ENCODE measurements at regions not wholly inside any gene's neighbourhood (a gene's known extent, or its start where the extent isn't known, plus 50 kb on each side); places are given as distances from the start of the nearest gene placed in this dataset.

DNA sequence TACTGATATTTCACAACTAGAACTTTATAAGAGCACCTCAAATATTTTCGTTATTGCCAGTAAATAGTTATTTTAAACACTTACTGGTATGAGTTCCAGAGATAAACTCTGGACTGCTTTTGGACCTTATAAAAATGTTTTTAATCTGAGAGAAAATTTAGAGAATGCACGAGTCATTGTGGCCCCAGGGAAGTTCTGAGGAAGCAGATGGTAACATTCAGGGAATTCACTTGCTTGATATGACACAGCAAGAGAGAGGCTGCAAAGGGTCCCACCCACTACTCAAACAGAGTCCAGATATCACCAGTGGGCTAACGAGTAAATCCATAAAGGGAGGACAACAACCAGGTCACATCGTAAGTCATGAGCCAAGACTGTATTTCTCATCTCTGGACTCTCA, 526.8 kb downstream of the TDRD15 start:
- no peak for DNase-seq

DNA sequence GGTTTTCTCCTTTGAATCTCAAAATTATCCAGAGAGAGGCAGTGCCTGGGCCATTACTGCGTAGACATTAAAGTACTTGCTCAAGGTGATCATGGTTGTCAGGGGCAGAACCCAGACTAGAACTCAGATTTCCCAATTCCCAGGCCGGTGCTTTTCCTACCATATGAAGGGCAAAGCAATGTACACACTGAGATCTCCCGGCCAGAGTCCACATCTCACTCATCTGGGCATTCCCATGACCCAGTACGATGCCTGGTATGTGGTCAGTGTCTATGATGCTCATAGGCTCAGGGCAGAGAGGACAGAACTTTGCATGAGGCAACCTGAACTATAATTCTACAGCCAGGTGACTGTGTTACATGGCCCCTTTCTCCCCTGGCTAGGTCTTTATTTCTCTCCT, 531.4 kb downstream of the TDRD15 start:
- no peak for DNase-seq

DNA sequence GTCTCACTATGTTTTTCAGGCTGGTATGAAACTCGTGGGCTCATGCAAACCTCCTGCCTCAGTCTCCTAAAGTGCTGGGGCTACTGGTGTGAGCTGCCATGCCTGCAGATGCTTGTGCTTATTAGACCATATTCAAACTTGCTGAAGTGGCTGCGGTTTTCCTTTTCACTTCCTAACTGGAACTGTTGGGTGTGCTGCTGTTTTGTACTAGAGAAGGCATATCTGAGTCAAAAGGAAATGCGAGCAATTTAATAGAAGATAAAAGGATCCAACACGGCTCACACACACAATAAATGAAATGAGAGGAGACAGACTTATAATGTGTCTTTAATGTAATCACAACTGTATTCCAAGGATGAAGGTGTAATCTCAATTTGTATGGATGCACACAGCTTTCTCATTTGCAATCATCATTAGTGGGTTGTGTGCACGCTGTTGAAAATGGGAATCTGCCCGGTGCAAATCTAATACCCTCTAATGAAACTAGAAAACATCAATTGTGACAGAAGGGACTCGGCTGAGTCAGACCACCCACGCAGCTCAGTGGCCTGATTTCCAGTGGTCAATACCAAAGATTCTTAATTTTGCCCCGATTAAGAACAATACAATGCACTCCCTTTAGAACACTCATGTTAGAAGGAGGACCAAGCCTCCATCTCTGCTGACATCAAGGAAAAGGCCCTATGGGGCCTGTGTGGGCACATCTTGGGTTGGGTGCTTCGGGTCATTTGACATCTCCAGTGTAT, 532.7 kb downstream of the TDRD15 start:
- no peak for DNase-seq

DNA sequence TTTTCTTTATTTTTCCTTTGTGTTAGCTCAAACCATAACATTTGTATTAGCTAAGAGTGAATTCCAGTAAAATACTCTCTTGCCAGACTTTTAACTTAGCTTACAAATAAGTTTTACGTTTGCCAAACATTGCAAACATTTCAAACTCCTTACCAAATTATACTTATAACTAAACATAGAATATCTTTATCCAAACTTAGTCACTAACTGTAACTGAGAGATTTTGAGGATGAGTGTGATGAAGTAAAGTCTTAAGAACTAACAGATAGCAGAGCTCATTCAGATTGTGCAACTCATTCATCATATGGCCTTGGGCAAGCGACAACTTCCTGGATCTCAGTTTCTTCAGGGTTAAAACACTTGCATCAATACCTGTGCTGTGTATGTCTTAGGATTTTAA, 533.7 kb downstream of the TDRD15 start:
- DNase-seq, result no peak

GRCh38 chr2:21658269-21658668, 534.5 kb downstream of the TDRD15 start:
- DNase-seq, result no peak

GRCh38 chr2:21658907-21659477, 535.2 kb downstream of the TDRD15 start:
- no peak for DNase-seq

DNA sequence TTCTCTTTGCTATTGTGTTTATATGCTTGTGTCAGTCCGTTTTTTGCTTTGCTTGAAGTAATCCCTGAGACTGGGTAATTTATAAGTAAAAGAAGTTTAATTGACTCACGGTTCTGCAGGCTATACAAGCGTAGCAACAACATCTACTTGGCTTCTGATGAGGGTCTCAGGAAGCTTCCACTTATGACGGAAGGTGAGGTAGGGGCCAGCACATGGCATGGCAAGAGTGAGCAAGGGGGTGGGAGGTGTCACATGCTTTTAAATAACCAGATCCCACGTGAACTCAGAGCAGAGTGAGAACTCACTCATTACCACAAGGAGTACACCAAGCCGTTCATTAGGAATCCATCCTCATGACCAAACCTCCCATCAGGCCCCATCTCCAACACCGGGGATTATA, 540.3 kb downstream of the TDRD15 start:
- DNase-seq, result no peak

DNA sequence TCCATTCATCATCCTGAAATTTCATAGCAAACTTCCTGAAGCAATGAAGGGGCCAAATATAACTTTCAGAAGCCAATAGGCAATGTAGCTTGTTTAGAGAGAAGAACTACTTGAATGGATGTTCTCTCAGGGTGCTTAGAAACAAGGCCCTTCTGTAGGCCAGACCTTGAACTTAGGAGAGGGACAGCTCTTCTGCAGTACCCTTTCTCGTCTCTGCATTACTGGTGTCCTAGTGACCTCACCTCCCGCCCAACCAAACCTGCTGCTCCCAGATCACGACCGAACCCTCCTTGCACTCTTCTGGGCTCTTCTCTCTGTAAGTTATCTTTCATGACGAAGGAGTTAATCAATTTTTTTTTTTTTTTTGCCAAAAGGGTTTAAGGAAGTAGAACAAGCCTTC, 543.9 kb downstream of the TDRD15 start:
- no peak for DNase-seq

DNA sequence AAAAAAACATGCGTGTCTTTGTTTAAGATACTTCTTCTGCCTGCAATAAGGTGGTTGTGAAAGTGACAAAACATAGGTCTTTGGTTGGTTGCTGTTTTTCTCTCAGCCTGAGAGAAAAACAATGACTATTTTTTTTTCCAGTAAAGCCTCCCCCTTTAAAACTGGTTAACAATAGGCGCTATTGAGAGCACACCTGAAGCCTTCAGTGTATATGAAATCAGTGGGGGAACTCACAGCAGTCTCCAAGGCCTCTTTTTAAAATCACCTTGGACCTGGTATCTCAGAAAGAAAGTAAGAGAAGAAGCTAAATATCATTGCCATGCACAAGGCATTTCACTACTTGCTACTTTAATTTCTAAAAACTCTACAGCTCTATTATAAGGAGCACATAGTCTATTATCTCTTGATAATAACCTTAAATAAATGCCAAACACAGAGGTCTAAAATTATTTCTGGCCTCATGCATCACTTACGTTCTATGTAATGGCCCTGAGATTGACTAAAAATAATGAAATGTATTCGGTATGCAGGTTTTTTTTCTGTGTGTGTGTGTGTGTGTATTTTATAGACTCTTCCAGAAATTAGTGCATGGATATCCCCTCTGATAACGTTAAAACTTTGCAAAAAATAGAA, 544.4 kb downstream of the TDRD15 start:
- DNase-seq, result no peak

DNA sequence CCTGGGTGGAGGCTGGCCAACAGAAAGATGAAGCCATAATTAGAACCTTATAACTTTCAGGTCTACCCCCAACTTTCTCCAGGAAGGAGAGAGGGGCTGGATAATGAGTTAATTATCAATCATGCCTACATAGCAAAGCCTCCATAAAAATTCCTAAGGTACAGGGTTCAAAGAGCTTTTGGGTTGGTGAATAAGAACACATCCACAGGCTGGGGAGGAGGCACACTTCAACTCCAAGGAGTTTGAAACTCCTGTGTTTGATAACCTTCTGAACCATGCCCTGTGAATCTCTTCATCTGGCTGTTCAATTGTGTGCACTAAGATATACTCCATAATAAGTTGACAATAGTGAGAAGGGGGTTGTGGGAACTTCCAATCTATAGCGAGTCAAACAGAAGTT, 552.3 kb downstream of the TDRD15 start:
- no peak for DNase-seq

GRCh38 chr2:21676676-21677075, 552.9 kb downstream of the TDRD15 start:
- DNase-seq, result no peak

DNA sequence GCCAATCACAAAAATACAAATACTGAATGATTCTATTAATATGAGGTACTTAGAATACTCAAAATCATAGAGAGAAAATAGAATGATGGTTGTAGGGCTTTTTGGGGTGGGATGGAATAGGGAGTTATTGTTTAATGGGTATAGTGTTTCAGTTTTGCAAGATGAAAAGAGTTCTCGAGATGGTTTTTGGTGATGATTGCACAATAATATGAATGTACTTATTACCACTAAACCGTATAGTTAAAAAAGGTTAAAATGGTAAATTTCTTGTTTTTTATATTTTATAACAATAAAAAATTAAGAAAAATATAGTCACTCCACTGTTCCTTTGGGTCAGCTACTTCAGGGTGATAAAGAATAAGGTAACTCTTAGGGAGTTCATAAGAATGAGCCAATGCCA, 560.1 kb downstream of the TDRD15 start:
- no peak for DNase-seq

DNA sequence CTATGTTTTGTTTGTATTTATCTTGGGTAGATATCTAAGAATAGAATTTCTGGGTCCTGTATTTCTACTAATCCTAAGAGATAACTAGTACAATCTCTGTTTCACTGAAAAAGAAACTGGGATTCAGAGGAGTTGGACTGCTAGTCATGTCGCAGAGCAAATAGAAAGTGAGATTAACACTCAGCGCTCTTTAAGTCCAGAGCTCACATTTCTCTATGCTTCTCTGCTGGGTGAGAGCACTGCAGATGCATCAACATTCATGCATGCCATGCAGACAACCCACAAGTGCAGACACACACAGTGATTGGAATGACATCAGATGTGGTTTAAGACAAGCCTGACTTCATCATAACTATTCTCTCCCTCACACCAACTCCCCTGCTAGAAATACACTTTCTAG, 563.8 kb downstream of the TDRD15 start:
- no peak for DNase-seq

GRCh38 chr2:21690005-21690404, 566.2 kb downstream of the TDRD15 start:
- DNase-seq, result no peak

DNA sequence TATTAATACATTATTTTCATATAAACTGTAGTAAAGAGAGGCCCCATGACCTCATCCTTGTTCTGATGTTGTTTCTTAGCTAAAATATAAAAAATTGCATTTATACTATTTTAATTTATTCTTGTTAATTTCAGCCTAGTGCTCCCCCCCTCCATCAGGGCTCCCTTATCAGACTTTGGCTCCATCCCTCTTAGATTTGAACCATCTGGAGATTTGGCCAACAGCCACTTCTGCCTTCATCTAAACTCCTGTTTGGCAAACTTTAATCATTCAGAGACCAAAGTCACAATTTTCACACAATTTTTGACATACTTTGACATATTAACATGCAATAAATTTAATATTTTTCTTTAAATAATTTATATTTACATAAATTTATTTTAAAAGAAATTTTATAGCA, 569.3 kb downstream of the TDRD15 start:
- DNase-seq, result no peak

- DNase-seq, result no peak
Measured at GRCh38 chr2:21694079-21694878, 570.5 kb downstream of the TDRD15 start.

DNA sequence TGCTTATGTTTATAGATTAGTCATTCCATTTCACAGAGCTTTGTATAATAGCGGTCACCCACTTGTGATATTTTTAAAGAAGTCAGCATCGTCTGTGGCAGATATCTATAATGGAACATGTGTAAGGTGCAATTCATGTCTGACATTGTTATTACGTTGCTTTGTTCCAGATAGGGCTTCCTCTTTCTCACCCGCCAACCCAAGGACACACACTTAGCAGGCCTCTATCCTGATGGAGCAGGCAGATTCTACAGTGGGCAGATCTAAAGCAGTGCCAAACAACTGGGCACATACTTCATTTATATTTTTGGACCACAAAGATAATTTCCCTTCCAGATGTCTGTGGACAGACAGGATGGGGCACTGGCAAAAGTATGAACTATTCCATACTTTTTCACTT, 573.1 kb downstream of the TDRD15 start:
- DNase-seq, result no peak

GRCh38 chr2:21700644-21701043, 576.9 kb downstream of the TDRD15 start:
- no peak for DNase-seq

DNA sequence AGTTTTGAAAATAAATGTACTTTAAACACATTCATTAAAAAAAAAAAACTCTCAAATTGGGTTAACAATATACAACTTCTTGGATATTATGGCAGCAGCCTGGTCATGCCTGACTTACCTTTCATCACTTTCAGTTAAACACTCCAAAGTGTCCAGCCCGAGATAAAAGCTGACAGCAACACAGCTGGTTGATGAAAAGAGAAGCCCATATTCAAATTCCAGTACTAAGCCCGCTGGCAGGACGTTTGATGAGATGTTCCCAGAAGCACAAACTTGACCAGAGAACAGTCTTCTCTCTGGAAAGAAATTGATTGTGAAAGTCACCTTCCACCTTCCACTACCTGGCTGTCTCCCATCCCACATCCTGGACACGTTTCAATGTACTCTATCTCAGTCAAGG, 586.3 kb downstream of the TDRD15 start:
- DNase-seq, result no peak

DNA sequence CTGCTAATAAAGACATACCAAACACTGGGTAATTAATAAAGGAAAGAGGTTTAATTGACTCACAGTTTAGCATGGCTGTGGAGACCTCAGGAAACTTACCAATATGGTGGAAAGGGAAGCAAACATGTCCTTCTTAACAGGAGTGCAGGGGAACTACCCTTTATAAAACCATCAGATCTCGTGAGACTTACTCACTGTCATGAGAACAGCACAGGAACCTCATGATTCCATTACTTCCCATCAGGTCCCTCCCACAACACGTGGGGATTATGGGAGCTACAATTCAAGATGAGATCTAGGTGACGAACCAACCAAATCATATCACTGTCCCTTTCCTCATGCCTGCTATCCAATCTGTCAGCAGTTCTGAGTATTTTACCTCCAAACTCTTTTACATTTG, 586.7 kb downstream of the TDRD15 start:
- no peak for DNase-seq

GRCh38 chr2:21715887-21716286, 592.1 kb downstream of the TDRD15 start:
- DNase-seq, result no peak

- no peak for DNase-seq
Measured at GRCh38 chr2:21727101-21727500, 603.3 kb downstream of the TDRD15 start.

DNA sequence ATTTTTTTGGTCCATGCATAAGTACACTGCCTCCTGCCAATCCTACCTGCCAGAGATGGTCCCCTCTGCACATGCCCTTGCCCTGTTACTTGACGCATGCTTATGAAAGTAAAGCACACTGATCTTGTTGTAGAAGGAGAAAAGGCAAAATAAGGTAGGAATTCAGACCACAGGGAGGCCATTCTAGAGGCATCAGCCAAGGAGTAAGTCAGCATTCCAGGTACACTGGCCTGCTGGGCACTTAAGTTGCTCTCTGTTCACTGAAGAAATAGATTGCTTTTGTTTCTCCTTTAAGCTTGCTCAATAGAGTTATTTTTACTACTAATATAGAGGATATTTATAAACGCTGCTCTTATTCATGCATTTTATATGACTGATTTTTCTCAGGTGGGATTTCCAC, 604.4 kb downstream of the TDRD15 start:
- DNase-seq, result no peak

GRCh38 chr2:21730141-21730540, 606.4 kb downstream of the TDRD15 start:
- no peak for DNase-seq
